SK-N-MC (cell line): ENCODE measurements at regions not wholly inside any gene's neighbourhood (a gene's known extent, or its start where the extent isn't known, plus 50 kb on each side); places are given as distances from the start of the nearest gene placed in this dataset.

Experiments
- DNase-seq: peaks from one replicate; pipeline ENCODE4 v3.0.0-alpha.2; 2011; ENCODE audit warnings: low read depth, low spot score
- H3K27ac ChIP-seq: fragments of 200-600 bp; sonication (generic); 2 replicates; pipeline ENCODE4 v1.5.1; 2016; ENCODE audit warnings: mixed run types
- H3K36me3 ChIP-seq: fragments of 200-600 bp; sonication (generic); 2 replicates; pipeline ENCODE4 v1.6.1; 2017; ENCODE audit warnings: antibody characterized with exemption, low read length, mixed read lengths; ENCODE audit not compliant: insufficient read depth
- H3K4me3 ChIP-seq: fragments of 200-600 bp; sonication (generic); 2 replicates; pipeline ENCODE4 v1.5.1; 2016
- H3K9ac ChIP-seq: fragments of 200-600 bp; sonication (generic); 2 replicates; pipeline ENCODE4 v1.8.0; 2017; ENCODE audit warnings: mixed run types, mixed read lengths; ENCODE audit not compliant: insufficient read length
- H3K9me3 ChIP-seq: fragments of 200-600 bp; sonication (generic); 2 replicates; pipeline ENCODE4 v1.6.1; 2017; ENCODE audit warnings: low read depth, mild to moderate bottlenecking, antibody characterized with exemption, low read length, moderate library complexity, mixed read lengths
- EZH2 ChIP-seq: fragments of 200-600 bp; sonication (generic); IDR thresholded peaks from one replicate; pipeline ENCODE4 v1.6.1; 2017; ENCODE audit warnings: antibody characterized with exemption
- FOXP2 ChIP-seq: optimal IDR thresholded peaks from 2 replicates; pipeline ENCODE3; 2011; ENCODE audit warnings: mild to moderate bottlenecking, moderate library complexity; ENCODE audit not compliant: insufficient read depth; ENCODE audit errors: extremely low read length, control extremely low read depth
- POLR2AphosphoS5 ChIP-seq: IDR thresholded peaks from 2 replicates; pipeline ENCODE4 v1.6.1; 2012; ENCODE audit warnings: mild to moderate bottlenecking, low read depth, low read length, borderline replicate concordance

DNA sequence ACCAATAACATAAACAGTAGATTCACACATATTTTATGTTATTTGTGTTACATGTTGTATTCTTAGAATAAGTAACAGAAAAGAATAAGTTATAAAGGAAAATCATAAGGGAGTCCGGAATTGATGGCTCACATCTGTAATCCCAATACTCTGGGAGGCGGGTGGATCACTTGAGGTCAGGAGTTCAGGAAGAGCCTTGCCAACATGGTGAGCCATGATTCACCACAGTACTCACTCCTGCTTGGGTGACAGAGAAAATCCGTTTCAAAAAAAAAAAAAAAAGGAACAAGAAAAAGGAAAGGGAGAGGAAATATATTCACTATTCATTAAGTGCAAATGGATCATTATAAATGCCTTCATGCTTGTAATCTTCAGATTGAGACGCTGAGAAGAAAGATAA is 533.3 kb upstream of the CDH9 start:
- TF ChIP-seq FOXP2 (no peak), POLR2AphosphoS5 (no peak), EZH2 (no peak)
- Histone ChIP-seq H3K27ac (no peak overlapping the region), H3K9ac (no peak overlapping the region), H3K36me3 (no peaks in the 10 kb centered on the region), H3K4me3 (no peak overlapping the region), H3K9me3 (no peaks in the 10 kb centered on the region)
- DNase-seq: no peak

DNA sequence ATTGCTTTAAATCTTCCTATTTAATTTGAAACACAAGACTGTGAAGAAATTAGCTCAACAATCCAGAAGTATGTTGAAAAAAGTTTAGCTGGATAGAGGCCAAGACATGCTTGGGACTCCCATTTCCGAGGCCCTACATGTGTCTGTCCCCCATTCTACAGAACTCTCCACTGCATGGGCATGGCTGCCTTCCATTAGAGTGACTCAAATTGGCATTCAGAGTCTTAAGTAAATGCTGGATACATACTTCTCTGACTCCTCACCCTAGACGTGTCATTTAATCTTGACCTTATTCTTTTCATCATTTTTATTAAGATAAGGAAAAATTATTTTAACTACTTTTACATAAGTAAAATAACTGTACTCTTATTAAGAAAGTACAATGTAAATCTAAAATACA is 530.4 kb upstream of the CDH9 start:
- no peak overlapping the region for H3K9ac ChIP-seq
- no peaks in the 10 kb centered on the region for H3K36me3 ChIP-seq
- no peak overlapping the region for H3K27ac ChIP-seq
- TF ChIP-seq EZH2: no peak
- no peak for TF ChIP-seq FOXP2
- no peak for TF ChIP-seq POLR2AphosphoS5
- no peak for DNase-seq
- no peak overlapping the region for H3K4me3 ChIP-seq
- no peaks in the 10 kb centered on the region for H3K9me3 ChIP-seq

DNA sequence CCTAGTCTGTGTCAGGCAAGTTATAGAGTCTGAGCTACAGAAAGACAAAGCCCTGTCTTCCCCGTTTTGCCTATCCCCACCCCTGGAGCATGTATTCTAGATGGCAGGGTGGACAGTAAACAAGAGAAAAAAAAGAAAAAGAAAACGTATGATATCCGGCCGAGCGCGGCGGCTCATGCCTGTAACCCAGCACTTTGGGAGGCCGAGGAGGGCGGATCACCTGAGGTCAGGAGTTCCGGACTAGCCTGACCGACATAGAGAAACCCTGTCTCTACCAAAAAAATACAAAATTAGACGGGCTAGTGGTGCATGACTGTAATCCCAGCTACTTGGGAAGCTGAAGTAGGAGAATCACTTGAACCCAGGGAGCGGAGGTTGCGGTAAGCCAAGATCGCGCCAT is 523.0 kb upstream of the CDH9 start:
- no peak overlapping the region for H3K4me3 ChIP-seq
- no peaks in the 10 kb centered on the region for H3K36me3 ChIP-seq
- no peaks in the 10 kb centered on the region; the same call in 1 of the 2 replicates for H3K9me3 ChIP-seq
- H3K9ac ChIP-seq: no peak overlapping the region
- TF ChIP-seq POLR2AphosphoS5 (no peak), EZH2 (no peak), FOXP2 (no peak)
- H3K27ac ChIP-seq: no peak overlapping the region
- no peak for DNase-seq

DNA sequence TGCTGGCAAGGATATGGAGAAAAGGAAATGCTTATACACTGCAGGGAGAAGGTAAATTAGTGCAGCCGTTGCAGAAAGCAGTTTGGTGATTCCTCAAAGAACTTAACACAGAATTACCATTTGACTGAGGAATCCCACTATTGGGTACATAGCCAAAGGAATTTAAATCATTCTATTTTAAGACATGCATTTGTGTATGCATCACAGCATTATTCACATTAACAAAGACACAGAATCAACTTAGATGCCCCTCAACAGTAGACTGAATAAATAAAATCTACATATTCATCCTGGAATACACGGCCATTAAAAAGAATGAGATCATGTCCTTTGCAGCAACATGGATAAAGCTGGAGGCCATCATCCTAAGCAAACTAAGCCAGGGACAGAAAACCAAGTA is 510.1 kb upstream of the CDH9 start:
- no peaks in the 10 kb centered on the region for H3K9me3 ChIP-seq
- TF ChIP-seq FOXP2 (no peak), POLR2AphosphoS5 (no peak), EZH2 (no peak)
- no peak overlapping the region for H3K4me3 ChIP-seq
- no peak overlapping the region for H3K9ac ChIP-seq
- no peaks in the 10 kb centered on the region for H3K36me3 ChIP-seq
- DNase-seq: no peak
- H3K27ac ChIP-seq: no peak overlapping the region

DNA sequence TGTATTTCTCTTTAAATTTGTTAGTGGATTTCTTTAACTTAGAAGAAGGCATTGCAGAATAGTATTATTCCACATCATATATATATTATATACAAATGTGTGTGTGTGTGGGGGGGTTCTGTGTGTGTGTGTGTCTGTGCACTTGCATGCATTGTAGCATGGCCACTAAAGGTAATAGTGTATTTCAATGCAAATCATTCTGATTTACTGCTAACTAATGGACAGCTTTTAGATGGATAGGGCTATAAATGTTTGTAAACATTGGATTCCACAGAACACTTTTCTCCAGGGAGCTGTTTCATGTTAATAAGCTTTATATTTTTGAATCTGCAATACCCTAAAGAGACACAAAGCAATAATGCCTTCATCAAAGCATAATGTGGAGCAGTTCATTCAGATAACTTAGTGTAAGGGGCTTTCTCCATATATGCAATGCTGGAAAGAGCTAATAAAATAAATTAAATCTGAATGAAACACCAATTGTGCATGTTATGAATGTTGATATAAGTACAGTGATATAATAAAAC is 496.7 kb upstream of the CDH9 start:
- TF ChIP-seq POLR2AphosphoS5 (no peak), FOXP2 (no peak), EZH2 (no peak)
- no peak for DNase-seq
- no peaks in the 10 kb centered on the region for H3K36me3 ChIP-seq
- 0 out of 2 replicates have a peak overlapping the region, but pooled peaks have one; percentile 61 for H3K4me3 ChIP-seq
- H3K27ac ChIP-seq: peak overlapping the region; percentile 94
- no peak overlapping the region for H3K9ac ChIP-seq
- H3K9me3 ChIP-seq: no peaks in the 10 kb centered on the region; the same call in 1 of the 2 replicates

DNA sequence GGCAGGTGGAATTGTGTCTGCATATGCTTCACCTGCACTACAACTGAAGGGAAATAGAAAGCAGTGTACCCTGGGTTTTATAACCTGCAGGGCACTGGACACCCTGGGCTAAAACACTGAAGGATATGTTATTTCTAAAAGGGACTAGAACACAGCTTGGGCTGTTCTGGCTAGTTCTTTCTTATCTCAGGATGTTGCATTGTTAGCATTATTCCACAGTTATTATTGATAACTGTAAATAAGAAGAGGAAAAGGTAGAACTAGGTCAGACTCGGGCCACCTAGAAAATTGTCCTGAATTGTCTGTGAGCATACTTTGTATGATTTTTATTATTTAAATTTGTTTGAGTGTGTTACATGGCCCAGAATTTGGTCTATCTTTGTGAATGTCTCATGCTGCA is 493.9 kb upstream of the CDH9 start:
- Histone ChIP-seq H3K9ac (no peak overlapping the region), H3K4me3 (no peak overlapping the region), H3K9me3 (no peaks in the 10 kb centered on the region; the same call in 1 of the 2 replicates), H3K27ac (no peak overlapping the region), H3K36me3 (no peaks in the 10 kb centered on the region)
- TF ChIP-seq FOXP2 (no peak), EZH2 (no peak), POLR2AphosphoS5 (no peak)
- no peak for DNase-seq

DNA sequence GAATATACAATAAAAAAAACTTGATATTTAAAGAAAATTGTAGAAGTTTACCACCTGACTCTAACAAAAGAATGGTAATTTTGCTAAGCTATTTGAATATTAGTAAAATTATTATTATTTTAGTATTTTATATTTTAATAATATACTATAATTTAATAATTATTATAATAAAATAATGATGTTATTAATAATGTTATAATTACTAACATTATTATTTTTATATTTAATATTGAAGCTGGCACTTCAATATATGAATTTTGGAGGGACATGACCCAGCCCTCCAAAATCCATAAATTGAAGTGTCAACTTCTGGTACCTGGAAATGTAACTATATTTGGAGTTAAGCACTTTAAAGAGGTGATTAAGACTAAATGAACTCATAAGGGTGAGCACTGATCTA is 486.1 kb upstream of the CDH9 start:
- H3K27ac ChIP-seq: no peak overlapping the region
- H3K36me3 ChIP-seq: no peaks in the 10 kb centered on the region
- no peak overlapping the region for H3K9ac ChIP-seq
- no peak overlapping the region for H3K4me3 ChIP-seq
- H3K9me3 ChIP-seq: no peaks in the 10 kb centered on the region
- TF ChIP-seq POLR2AphosphoS5: no peak
- TF ChIP-seq EZH2: no peak
- no peak for DNase-seq

DNA sequence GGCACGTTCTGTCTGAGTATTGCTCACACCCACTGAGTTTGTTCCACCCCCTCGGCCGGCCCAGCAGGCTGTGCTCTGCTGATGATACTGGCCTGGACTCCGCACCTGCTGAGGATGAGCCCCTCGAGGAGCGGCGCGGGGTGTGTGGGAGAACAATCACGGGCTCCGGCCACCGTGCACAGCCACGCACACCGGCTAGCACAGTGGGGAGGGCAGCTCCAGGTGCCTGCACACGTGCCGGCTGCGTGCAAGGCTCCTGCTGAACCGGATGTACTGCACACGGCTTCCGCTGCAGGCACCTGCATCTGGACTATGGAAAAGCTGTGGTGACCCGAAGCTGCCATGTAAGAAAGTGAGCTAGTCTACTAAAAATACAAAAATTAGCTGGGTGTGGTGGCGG is 485.2 kb upstream of the CDH9 start:
- Histone ChIP-seq H3K36me3 (no peaks in the 10 kb centered on the region), H3K9ac (no peak overlapping the region), H3K27ac (no peak overlapping the region), H3K9me3 (no peaks in the 10 kb centered on the region), H3K4me3 (no peak overlapping the region)
- no peak for DNase-seq
- TF ChIP-seq FOXP2: no peak
- no peak for TF ChIP-seq EZH2
- TF ChIP-seq POLR2AphosphoS5: no peak

DNA sequence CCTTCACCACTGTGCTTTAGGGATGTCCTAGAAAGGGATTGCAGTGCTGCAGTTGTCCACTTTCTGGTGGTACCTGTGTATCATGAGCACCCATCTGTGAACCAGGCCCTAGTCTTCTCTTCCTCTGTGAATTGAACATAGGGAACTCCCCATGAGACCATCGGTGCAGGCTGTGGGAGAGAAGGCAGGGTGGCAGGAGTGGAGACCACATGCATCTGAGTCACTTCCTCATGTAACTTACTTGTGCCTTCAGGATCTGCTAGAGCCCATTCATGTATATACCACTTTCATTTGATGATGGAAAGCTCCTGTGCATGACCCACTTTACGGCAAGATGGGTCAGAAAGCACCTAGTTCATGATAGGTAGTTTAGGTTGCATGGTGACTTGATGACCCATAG is 478.1 kb upstream of the CDH9 start:
- Histone ChIP-seq H3K4me3 (no peak overlapping the region), H3K27ac (no peak overlapping the region), H3K36me3 (no peaks in the 10 kb centered on the region), H3K9ac (no peak overlapping the region), H3K9me3 (no peaks in the 10 kb centered on the region)
- no peak for TF ChIP-seq EZH2
- no peak for TF ChIP-seq POLR2AphosphoS5
- no peak for TF ChIP-seq FOXP2
- no peak for DNase-seq

DNA sequence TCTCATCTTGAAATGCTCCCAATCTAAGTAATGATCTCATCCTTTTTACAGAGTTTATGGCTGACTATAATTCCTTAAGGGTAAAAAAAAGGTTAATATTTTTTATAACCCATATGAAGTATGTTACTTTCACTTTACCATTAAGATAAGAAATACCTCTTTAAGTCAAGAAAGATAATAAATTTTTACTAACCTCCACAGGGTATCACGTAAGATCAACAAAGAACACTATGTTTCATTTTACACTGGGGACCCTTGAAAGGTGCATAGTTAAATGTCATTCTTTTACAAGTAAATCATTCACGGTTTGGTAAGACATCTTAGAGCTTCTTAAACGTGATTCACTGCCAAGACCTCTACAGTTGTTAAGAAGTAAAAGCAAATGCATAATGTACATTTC is 472.7 kb upstream of the CDH9 start:
- TF ChIP-seq EZH2: no peak
- no peak for TF ChIP-seq FOXP2
- TF ChIP-seq POLR2AphosphoS5: no peak
- peak overlapping the region; percentile 39; the same call in 1 of the 2 replicates for H3K4me3 ChIP-seq
- H3K9me3 ChIP-seq: no peaks in the 10 kb centered on the region
- DNase-seq: no peak
- H3K9ac ChIP-seq: no peak overlapping the region
- H3K36me3 ChIP-seq: no peaks in the 10 kb centered on the region
- no peak overlapping the region for H3K27ac ChIP-seq
